OCI-LY7 (cell line): ENCODE measurements at regions not wholly inside any gene's neighbourhood (a gene's known extent, or its start where the extent isn't known, plus 50 kb on each side); places are given as distances from the start of the nearest gene placed in this dataset.

Experiments used
- BruUV-seq: library from RNA; stranded (reverse); fragments of 400-500 nt; replicated peaks from 2 replicates; lab custom pipeline; 2021; lab: Mats Ljungman, UMichigan
- CTCF ChIA-PET: fragments of 300-600 bp; sonication (Branson Sonifier 250); formaldehyde crosslinking; loops from one replicate; lab custom pipeline; 2022; ENCODE audit warnings: antibody characterized with exemption; ENCODE audit not compliant: unreplicated experiment; lab: Charles Lee
- POLR2A ChIA-PET: fragments of 300-600 bp; sonication (Branson Sonifier 250); formaldehyde crosslinking; loops from one replicate; lab custom pipeline; 2022; ENCODE audit warnings: antibody characterized with exemption; lab: Charles Lee
- DNase-seq: peaks from one replicate; pipeline ENCODE4 v3.0.0-alpha.2; 2015; ENCODE audit warnings: low spot score
- H2AFZ ChIP-seq: fragments of 200-600 bp; sonication (generic), shearing (Covaris generic); 2 replicates; pipeline ENCODE4 v1.6.1; 2014; ENCODE audit warnings: mild to moderate bottlenecking, antibody characterized with exemption, low read length, moderate library complexity
- H3K27ac ChIP-seq: fragments of 200-600 bp; sonication (generic); 2 replicates; pipeline ENCODE4 v1.5.1; 2014; ENCODE audit warnings: mixed run types, low read depth, mild to moderate bottlenecking, moderate library complexity, low read length, inconsistent platforms; ENCODE audit not compliant: poor library complexity, severe bottlenecking
- H3K36me3 ChIP-seq: fragments of 200-600 bp; sonication (generic); 2 replicates; pipeline ENCODE4 v1.6.1; 2014; ENCODE audit warnings: mild to moderate bottlenecking, antibody characterized with exemption, low read length, moderate library complexity, mixed read lengths; ENCODE audit not compliant: insufficient read depth
- H3K4me1 ChIP-seq: fragments of 200-600 bp; sonication (generic); 2 replicates; pipeline ENCODE4 v1.5.1; 2014; ENCODE audit warnings: mild to moderate bottlenecking, low read length; ENCODE audit not compliant: insufficient read depth, poor library complexity, severe bottlenecking
- H3K4me2 ChIP-seq: fragments of 200-600 bp; sonication (generic); 2 replicates; pipeline ENCODE4 v1.6.1; 2014; ENCODE audit warnings: mild to moderate bottlenecking, low read length
- H3K4me3 ChIP-seq: fragments of 200-600 bp; sonication (generic); 2 replicates; pipeline ENCODE4 v1.5.1; 2014; ENCODE audit warnings: mild to moderate bottlenecking, low read depth, low read length; ENCODE audit not compliant: poor library complexity, severe bottlenecking
- H3K79me2 ChIP-seq: fragments of 200-600 bp; sonication (generic); 2 replicates; pipeline ENCODE4 v1.6.1; 2016; ENCODE audit warnings: low read depth, mild to moderate bottlenecking, low read length, moderate library complexity, mixed read lengths; ENCODE audit not compliant: insufficient read depth
- H3K9me2 ChIP-seq: fragments of 200-600 bp; sonication (generic); 2 replicates; pipeline ENCODE4 v1.6.1; 2016; ENCODE audit warnings: mild to moderate bottlenecking, low read length, mixed read lengths; ENCODE audit not compliant: insufficient read depth
- H3K9me3 ChIP-seq: fragments of 200-600 bp; sonication (generic); 2 replicates; pipeline ENCODE4 v1.6.1; 2014; ENCODE audit warnings: mild to moderate bottlenecking, mixed run types, low read length, mixed read lengths
- H4K20me1 ChIP-seq: fragments of 200-600 bp; sonication (generic); 2 replicates; pipeline ENCODE4 v1.6.1; 2014; ENCODE audit warnings: mild to moderate bottlenecking, antibody characterized with exemption, low read length, moderate library complexity, mixed read lengths; ENCODE audit not compliant: insufficient read depth
- EZH2phosphoT487 ChIP-seq: fragments of 200-600 bp; sonication (generic); IDR thresholded peaks from 2 replicates; pipeline ENCODE4 v1.6.1; 2018; ENCODE audit warnings: low read depth, borderline replicate concordance, mild to moderate bottlenecking, mixed run types, antibody characterized with exemption, low read length, moderate library complexity, mixed read lengths
- intact Hi-C: fragments of 100-400 bp; cut with micrococcal nuclease; formaldehyde crosslinking; loops from one replicate; pipeline ENCODE4 v1.10.0; 2022; ENCODE audit not compliant: unreplicated experiment
- TF ChIP-seq, protein P1 (sequence below): fragments of 200-600 bp; sonication (generic); conservative IDR thresholded peaks from 2 replicates; pipeline ENCODE4 v1.5.1; 2014; ENCODE audit warnings: mild to moderate bottlenecking, antibody characterized with exemption, low read length, moderate library complexity, mixed read lengths

DNA sequence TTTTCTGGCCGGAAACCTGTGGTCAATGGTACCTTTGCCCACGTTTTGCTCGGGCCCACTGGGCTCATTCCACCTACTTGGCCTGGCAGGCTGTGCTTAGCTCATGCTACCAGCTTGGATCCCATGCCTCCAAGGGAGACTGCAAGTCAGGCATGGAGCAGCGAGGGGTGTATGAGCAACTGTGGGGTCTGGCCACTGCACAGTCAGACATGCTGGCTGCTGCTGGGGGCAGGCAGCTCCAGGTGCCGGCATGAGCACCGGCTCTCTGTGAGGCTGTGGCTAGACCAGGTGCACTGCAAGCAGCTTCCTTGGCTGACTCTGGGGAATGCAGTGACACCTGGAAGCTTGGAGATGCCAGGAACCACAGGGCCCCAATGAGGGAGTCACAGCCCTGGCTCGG is 161.1 kb upstream of the DUSP10 start:
- H3K27ac ChIP-seq: no peak overlapping the region
- H3K36me3 ChIP-seq: no peaks in the 10 kb centered on the region

DNA sequence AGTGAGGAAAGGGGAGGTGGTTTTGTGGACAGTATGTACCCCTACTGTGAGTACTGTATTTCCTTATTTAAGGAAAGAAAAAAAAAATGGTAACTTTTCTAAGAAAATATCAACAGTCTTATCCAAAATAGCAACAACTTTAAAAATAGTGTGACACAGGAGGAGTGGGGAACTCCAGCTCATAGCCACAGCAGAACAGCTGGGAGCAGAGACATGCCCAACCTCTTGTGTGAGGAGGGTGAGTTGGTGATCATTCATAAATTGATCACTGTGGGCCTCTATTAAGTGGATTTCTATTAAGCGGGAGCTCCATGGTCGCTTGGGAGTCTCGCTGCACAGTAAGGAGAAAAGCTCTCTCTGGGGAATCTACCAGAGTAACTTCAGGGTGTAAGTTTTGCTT is 158.8 kb upstream of the DUSP10 start:
- no TSS peak for BruUV-seq
- TF ChIP-seq, protein P1, sequence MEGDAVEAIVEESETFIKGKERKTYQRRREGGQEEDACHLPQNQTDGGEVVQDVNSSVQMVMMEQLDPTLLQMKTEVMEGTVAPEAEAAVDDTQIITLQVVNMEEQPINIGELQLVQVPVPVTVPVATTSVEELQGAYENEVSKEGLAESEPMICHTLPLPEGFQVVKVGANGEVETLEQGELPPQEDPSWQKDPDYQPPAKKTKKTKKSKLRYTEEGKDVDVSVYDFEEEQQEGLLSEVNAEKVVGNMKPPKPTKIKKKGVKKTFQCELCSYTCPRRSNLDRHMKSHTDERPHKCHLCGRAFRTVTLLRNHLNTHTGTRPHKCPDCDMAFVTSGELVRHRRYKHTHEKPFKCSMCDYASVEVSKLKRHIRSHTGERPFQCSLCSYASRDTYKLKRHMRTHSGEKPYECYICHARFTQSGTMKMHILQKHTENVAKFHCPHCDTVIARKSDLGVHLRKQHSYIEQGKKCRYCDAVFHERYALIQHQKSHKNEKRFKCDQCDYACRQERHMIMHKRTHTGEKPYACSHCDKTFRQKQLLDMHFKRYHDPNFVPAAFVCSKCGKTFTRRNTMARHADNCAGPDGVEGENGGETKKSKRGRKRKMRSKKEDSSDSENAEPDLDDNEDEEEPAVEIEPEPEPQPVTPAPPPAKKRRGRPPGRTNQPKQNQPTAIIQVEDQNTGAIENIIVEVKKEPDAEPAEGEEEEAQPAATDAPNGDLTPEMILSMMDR: no peak
- TF ChIP-seq EZH2phosphoT487: no peak
- DNase-seq: no peak
- ChIA-PET POLR2A (no interaction called here), CTCF (no interaction called here)
- Histone ChIP-seq H3K4me1 (no peaks in the 10 kb centered on the region), H3K9me3 (no peaks in the 10 kb centered on the region), H2AFZ (no peak overlapping the region), H4K20me1 (no peaks in the 10 kb centered on the region), H3K4me2 (no peak overlapping the region), H3K27ac (no peak overlapping the region), H3K36me3 (no peaks in the 10 kb centered on the region), H3K79me2 (no peaks in the 10 kb centered on the region), H3K4me3 (no peak overlapping the region), H3K9me2 (no peaks in the 10 kb centered on the region)
- intact Hi-C loops: no loop called here

More for the DNA sequence above, 161.1 kb upstream of the DUSP10 start:
- no peaks in the 10 kb centered on the region for H4K20me1 ChIP-seq
- no peak overlapping the region for H2AFZ ChIP-seq
- H3K9me3 ChIP-seq: no peaks in the 10 kb centered on the region
- BruUV-seq: no TSS peak
- H3K79me2 ChIP-seq: no peaks in the 10 kb centered on the region
- H3K4me2 ChIP-seq: no peak overlapping the region
- ChIA-PET POLR2A (no interaction called here), CTCF (no interaction called here)
- no peak overlapping the region for H3K4me3 ChIP-seq
- H3K4me1 ChIP-seq: no peaks in the 10 kb centered on the region
- intact Hi-C loops: no loop called here
- no peak for TF ChIP-seq EZH2phosphoT487
- DNase-seq: no peak
- no peaks in the 10 kb centered on the region for H3K9me2 ChIP-seq

DNA sequence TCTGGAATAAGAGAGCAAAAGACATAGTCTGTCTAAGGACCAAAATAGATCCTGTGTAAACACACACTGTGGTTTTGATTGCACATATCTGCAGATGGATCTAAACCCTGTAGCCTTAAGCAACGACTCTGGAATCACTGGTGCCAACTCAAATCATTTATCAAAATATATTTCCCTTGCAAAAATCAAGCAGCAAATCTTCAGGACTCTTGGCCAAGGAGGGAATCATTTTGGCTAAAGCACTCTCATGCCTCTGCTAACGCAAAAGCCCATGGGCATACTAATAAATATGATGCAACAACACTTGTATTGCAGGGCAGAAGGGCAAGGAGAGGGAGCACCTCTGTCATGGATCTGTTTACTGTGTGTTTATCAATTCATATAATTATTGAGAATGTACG is 155.4 kb upstream of the DUSP10 start:
- Histone ChIP-seq H3K9me3 (no peaks in the 10 kb centered on the region), H3K4me2 (no peak overlapping the region), H3K79me2 (no peaks in the 10 kb centered on the region), H3K4me1 (no peaks in the 10 kb centered on the region), H3K4me3 (no peak overlapping the region), H2AFZ (no peak overlapping the region), H3K36me3 (no peaks in the 10 kb centered on the region), H3K27ac (no peak overlapping the region), H4K20me1 (no peaks in the 10 kb centered on the region), H3K9me2 (no peaks in the 10 kb centered on the region)
- intact Hi-C loops: no loop called here
- TF ChIP-seq, protein P1: no peak
- no peak for TF ChIP-seq EZH2phosphoT487
- ChIA-PET CTCF (no interaction called here), POLR2A (no interaction called here)
- DNase-seq: no peak
- BruUV-seq: no TSS peak
